Gastroesophageal sphincter (tissue), 4 donors: ENCODE measurements at regions not wholly inside any gene's neighbourhood (a gene's known extent, or its start where the extent isn't known, plus 50 kb on each side); places are given as distances from the start of the nearest gene placed in this dataset.

Experiments
- ATAC-seq: fragments of 150-250 bp; one replicate; pipeline ENCODE4 v1.9.1; 2016; ENCODE audit warnings: mild to moderate bottlenecking, moderate library complexity
- H3K27ac ChIP-seq, 4 donors: fragments of 200-600 bp; sonication (generic) in 3 of 4; 1 replicate in 3 of 4; 2 replicates in 1 of 4; pipeline ENCODE4 v1.5.1; 2016 to 2019
- H3K27me3 ChIP-seq: fragments of 200-600 bp; sonication (generic); one replicate; pipeline ENCODE4 v1.5.1; 2019
- H3K36me3 ChIP-seq, 2 donors: fragments of 200-600 bp; sonication (generic); one replicate each; pipeline ENCODE4 v1.5.1; 2019; ENCODE audit warnings: control low read depth in 1 of 2
- H3K4me1 ChIP-seq, 3 donors: fragments of 200-600 bp; sonication (generic); 1 replicate in 2 of 3; 2 replicates in 1 of 3; pipeline ENCODE4 v1.5.1; 2016 to 2019; ENCODE audit warnings: control low read depth in 2 of 3
- H3K4me3 ChIP-seq, 2 donors: fragments of 200-600 bp; sonication (generic); one replicate each; pipeline ENCODE4 v1.5.1; 2019; ENCODE audit warnings: mild to moderate bottlenecking in 1 of 2, moderate library complexity in 1 of 2
- H3K9me3 ChIP-seq, 3 donors: fragments of 200-600 bp; sonication (generic); one replicate each; pipeline ENCODE4 v1.5.1; 2017 to 2019; ENCODE audit warnings: control low read depth in 2 of 3
- EP300 ChIP-seq: sonication (generic); formaldehyde crosslinking; IDR thresholded peaks from one replicate; pipeline ENCODE4 v1.6.1; 2017; ENCODE audit warnings: antibody characterized with exemption, mild to moderate bottlenecking
- POLR2A ChIP-seq, 2 donors: fragments of 450-650 bp; IDR thresholded peaks; one replicate each; pipeline ENCODE4 v1.6.1; 2017; ENCODE audit warnings: antibody characterized with exemption in 2 of 2, mild to moderate bottlenecking in 2 of 2, moderate library complexity in 1 of 2
- POLR2AphosphoS5 ChIP-seq: sonication (generic); formaldehyde crosslinking; IDR thresholded peaks from one replicate; pipeline ENCODE4 v1.6.1; 2017; ENCODE audit warnings: antibody characterized with exemption
- WGBS, 2 donors: methylation state at CpG; one replicate each; pipeline ENCODE4 v1.1.5; 2018; ENCODE audit warnings: low coverage in 1 of 2; 5-methylcytosine and 5-hydroxymethylcytosine counted together
- TF ChIP-seq, protein P1 (sequence below), 4 experiments: fragments of 200-600 bp in 2 of 4; fragments of 450-650 bp in 2 of 4; sonication (generic) in 1 of 4; IDR thresholded peaks; one replicate each; pipeline ENCODE4 v1.5.1; 2017 to 2019; ENCODE audit warnings: antibody characterized with exemption in 4 of 4, mild to moderate bottlenecking in 2 of 4, moderate library complexity in 2 of 4

DNA sequence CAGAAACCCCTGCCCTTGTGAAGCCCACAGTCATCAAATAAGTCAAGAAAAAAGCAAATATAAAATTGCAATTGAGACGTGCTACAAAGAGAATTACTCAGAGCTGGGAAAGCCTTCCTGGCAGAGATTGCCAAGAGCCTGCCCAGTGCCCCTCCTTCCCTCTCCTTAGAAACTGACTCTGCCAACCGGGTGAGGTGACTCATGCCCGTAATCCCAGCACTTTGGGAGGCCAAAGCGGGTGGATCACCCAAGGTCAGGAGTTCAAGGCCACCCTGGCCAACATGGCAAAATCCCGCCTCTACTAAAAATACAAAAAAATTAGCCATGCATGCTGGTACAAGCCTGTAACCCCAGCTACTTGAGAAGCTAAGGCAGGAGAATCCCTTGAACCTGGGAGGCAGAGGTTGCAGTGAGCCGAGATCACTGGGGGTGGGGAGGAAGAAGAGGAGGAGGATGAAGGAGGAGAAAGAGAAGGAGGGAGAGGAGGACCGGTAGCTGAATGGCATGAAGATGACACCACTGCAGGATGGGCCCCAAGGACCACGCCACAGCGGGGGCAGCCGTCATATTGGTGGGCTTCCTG, 76.1 kb upstream of the RTL6 start:
- ATAC-seq = peak; percentile 43
- TF ChIP-seq POLR2A (IDR thresholded peaks at IDR 0.05) (no peak), POLR2AphosphoS5 (peak; percentile 80), EP300 (no peak)
- TF ChIP-seq, protein P1, sequence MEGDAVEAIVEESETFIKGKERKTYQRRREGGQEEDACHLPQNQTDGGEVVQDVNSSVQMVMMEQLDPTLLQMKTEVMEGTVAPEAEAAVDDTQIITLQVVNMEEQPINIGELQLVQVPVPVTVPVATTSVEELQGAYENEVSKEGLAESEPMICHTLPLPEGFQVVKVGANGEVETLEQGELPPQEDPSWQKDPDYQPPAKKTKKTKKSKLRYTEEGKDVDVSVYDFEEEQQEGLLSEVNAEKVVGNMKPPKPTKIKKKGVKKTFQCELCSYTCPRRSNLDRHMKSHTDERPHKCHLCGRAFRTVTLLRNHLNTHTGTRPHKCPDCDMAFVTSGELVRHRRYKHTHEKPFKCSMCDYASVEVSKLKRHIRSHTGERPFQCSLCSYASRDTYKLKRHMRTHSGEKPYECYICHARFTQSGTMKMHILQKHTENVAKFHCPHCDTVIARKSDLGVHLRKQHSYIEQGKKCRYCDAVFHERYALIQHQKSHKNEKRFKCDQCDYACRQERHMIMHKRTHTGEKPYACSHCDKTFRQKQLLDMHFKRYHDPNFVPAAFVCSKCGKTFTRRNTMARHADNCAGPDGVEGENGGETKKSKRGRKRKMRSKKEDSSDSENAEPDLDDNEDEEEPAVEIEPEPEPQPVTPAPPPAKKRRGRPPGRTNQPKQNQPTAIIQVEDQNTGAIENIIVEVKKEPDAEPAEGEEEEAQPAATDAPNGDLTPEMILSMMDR (IDR thresholded peaks at IDR 0.05) = no peak
- Histone ChIP-seq H3K4me1 (peaks cover 0 to 16% (median 0%) of the 10 kb centered on the region in 3 donors), H3K27me3 (peaks cover 7% of the 10 kb centered on the region), H3K36me3 (no peaks in the 10 kb centered on the region), H3K27ac (no peak overlapping the region), H3K4me3 (no peak overlapping the region), H3K9me3 (peaks cover 0 to 9% (median 0%) of the 10 kb centered on the region in 3 donors)
- 31 to 41% methylated on average over 5 to 10 of the region's 10 CpGs for WGBS, 2 donors

DNA sequence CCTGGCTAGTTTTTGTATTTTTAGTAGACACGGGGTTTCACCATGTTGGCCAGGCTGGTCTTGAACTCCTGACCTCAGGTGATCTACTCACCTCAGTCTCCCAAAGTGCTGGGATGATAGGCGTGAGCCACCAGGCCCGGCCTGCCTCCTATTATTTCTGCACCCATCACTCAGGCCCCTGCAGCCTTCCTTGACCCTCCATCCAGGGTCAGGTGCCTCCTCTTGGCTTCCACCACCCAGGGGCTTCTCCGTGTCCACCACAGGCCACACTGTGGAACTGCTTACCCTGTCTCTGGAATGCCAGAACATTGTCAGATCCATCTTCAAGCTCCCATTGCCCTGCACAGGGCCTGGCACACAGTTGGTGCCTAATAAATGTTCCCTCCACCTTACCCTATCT, 75.4 kb upstream of the RTL6 start:
- Histone ChIP-seq H3K4me1 (peaks cover 0 to 16% (median 0%) of the 10 kb centered on the region in 3 donors), H3K27me3 (peaks cover 7% of the 10 kb centered on the region), H3K4me3 (no peak overlapping the region), H3K27ac (no peak overlapping the region), H3K9me3 (peaks cover 0 to 9% (median 0%) of the 10 kb centered on the region in 3 donors), H3K36me3 (no peaks in the 10 kb centered on the region)
- TF ChIP-seq POLR2A (IDR thresholded peaks at IDR 0.05) (no peak), EP300 (no peak), POLR2AphosphoS5 (no peak)
- TF ChIP-seq, protein P1 (IDR thresholded peaks at IDR 0.05) = no peak
- no peak for ATAC-seq
- WGBS, 2 donors = 100% methylated on average over 1 to 3 of the region's 4 CpGs

DNA sequence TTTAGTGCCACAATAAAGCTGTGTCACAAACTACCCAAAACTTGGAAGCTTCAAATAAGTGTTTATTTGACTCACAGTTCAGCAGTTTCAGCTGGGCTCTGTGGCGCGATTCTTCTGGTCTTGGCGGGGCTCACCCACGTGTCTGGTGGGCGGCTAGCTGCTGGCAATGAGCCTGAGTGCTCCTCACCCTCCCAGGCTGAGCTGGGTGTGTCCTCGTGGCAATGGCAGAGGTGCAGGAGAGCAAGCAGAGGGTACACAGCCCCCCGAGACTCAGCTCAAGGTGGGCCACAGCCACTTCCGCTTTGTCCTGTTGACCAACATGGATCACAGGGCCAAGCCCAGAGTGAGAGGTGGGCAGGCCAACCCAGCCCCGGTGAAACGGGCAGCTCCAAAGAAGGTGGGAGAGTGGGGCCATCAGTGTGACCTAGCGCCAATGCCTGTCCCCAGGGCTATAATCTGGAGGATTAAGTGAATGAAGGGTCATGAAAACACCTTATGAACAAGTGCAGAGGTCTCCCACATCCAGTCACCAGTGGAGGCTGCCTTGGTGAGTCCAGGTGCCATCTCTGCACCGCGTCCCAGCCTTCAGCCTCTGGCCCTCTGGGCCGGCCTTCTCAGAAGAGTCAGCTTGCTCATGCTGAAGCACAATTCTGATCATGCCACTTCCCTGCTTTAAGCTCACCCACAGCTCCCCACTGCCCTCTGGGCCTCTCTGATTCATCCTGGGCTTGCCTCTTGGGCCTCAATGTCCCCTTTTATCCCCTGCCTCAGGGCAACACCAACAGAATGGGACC, 74.6 kb upstream of the RTL6 start:
- Histone ChIP-seq H3K27ac (no peak overlapping the region), H3K27me3 (peaks cover 3% of the 10 kb centered on the region), H3K9me3 (peaks cover 0 to 9% (median 0%) of the 10 kb centered on the region in 3 donors), H3K36me3 (no peaks in the 10 kb centered on the region), H3K4me3 (no peak overlapping the region), H3K4me1 (peaks cover 0 to 16% (median 0%) of the 10 kb centered on the region in 3 donors)
- 67 to 72% methylated on average over 5 of the region's 14 CpGs for WGBS, 2 donors
- ATAC-seq = no peak
- TF ChIP-seq POLR2AphosphoS5 (no peak), POLR2A (IDR thresholded peaks at IDR 0.05) (no peak), EP300 (no peak)
- TF ChIP-seq, protein P1 (IDR thresholded peaks at IDR 0.05) = no peak

DNA sequence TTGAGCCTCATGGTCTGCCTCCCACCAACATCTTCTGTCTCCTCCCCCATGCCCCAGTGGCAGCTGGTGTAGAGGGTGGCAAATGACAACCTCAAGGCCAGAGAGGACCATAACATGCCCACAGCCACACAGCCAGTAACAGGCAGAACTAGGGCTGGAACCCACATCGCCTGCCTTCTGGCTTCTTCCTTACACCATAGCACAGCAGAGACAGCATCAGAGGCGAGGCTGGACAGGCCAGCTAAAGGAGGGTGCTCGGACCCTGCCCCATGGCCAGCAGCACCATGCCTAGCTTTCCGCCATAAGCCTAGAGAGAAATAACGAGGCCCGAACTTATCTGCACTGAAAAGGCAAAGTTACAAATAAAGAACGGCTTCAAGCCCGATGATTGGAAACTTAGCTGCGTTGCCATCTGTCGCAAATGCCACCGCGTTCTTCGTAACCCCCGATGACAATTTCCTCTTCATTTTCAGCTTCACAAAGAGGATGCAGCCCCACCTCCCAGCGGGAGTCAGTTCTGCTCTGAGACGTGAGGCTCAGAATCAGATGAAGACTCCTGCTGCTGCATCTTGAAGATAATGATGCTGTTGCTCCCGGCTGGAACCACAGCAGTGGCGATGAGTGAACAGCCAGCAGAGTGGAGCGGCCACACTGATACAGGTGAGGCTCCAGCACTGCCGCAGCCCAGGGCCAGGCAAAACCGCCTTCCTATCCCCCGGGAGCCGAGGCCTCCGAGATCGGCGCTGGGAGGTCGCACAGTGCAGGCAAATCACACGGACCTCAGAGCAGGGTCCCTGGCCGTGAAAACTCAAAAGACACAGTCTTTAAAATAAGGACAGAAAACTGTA, 73.8 kb upstream of the RTL6 start:
- Histone ChIP-seq H3K27me3 (no peaks in the 10 kb centered on the region), H3K9me3 (peaks cover 0 to 9% (median 0%) of the 10 kb centered on the region in 3 donors), H3K4me1 (peaks cover 0 to 16% (median 0%) of the 10 kb centered on the region in 3 donors), H3K36me3 (no peaks in the 10 kb centered on the region), H3K4me3 (no peak overlapping the region), H3K27ac (no peak overlapping the region)
- no peak for ATAC-seq
- WGBS, 2 donors = 89 to 90% methylated on average over 6 to 14 of the region's 29 CpGs
- TF ChIP-seq POLR2AphosphoS5 = no peak
- TF ChIP-seq POLR2A (IDR thresholded peaks at IDR 0.05) = no peak
